ENCODE measurements at regions not wholly inside any gene's neighbourhood (a gene's known extent, or its start where the extent isn't known, plus 50 kb on each side); places are given as distances from the start of the nearest gene placed in this dataset.

- DNase-seq = no peak
- Histone ChIP-seq H3K27me3 (ENCODE audit: low read depth) (peaks cover 4% of the 10 kb centered on the region), H3K27ac (replicated peaks) (no peak overlapping the region), H3K36me3 (no peaks in the 10 kb centered on the region), H3K9me3 (replicated peaks) (no peaks in the 10 kb centered on the region), H3K4me1 (no peaks in the 10 kb centered on the region), H3K4me3 (no peak overlapping the region)
- no peak for TF ChIP-seq CTCF (IDR thresholded peaks at IDR 0.05; ENCODE audit: borderline replicate concordance)
- intact Hi-C loops (cut with micrococcal nuclease) = no loop called here
Measured at GRCh38 chr7:114100810-114101209, 182.0 kb upstream of the PPP1R3A start.

GRCh38 chr7:114099337-114099736 is 180.5 kb upstream of the PPP1R3A start:
- Histone ChIP-seq H3K9me3 (replicated peaks) (no peaks in the 10 kb centered on the region), H3K27me3 (ENCODE audit: low read depth) (peaks cover 12% of the 10 kb centered on the region), H3K27ac (replicated peaks) (no peak overlapping the region), H3K36me3 (no peaks in the 10 kb centered on the region), H3K4me1 (no peaks in the 10 kb centered on the region), H3K4me3 (no peak overlapping the region)
- no peak for TF ChIP-seq CTCF (IDR thresholded peaks at IDR 0.05; ENCODE audit: borderline replicate concordance)
- intact Hi-C loops (cut with micrococcal nuclease) = no loop called here
- DNase-seq = no peak

- peaks cover 26% of the 10 kb centered on the region for H3K27me3 ChIP-seq (ENCODE audit: low read depth)
- H3K27ac ChIP-seq (replicated peaks) = no peak overlapping the region
- no peaks in the 10 kb centered on the region for H3K4me1 ChIP-seq
- H3K36me3 ChIP-seq = no peaks in the 10 kb centered on the region
- intact Hi-C loops (cut with micrococcal nuclease) = no loop called here
- DNase-seq = no peak
- no peak for TF ChIP-seq CTCF (IDR thresholded peaks at IDR 0.05; ENCODE audit: borderline replicate concordance)
- H3K4me3 ChIP-seq = no peak overlapping the region
- H3K9me3 ChIP-seq (replicated peaks) = no peaks in the 10 kb centered on the region
Measured at GRCh38 chr7:114095885-114096284, 177.1 kb upstream of the PPP1R3A start.

- H3K27me3 ChIP-seq (ENCODE audit: low read depth) = peaks cover 85% of the 10 kb centered on the region
- peaks cover 36% of the 10 kb centered on the region for H3K4me1 ChIP-seq
- TF ChIP-seq CTCF (IDR thresholded peaks at IDR 0.05; ENCODE audit: borderline replicate concordance) = no peak
- H3K4me3 ChIP-seq = peak overlapping the region; percentile 74
- no peaks in the 10 kb centered on the region for H3K36me3 ChIP-seq
- intact Hi-C loops (cut with micrococcal nuclease) = no loop called here
- no peak for DNase-seq
- no peaks in the 10 kb centered on the region for H3K9me3 ChIP-seq (replicated peaks)
- H3K27ac ChIP-seq (replicated peaks) = no peak overlapping the region
Measured at GRCh38 chr7:114088470-114088940, 169.7 kb upstream of the PPP1R3A start.

- H3K27me3 ChIP-seq (ENCODE audit: low read depth) = peaks cover 91% of the 10 kb centered on the region
- H3K4me3 ChIP-seq = peak overlapping the region; percentile 74
- intact Hi-C loops (cut with micrococcal nuclease) = no loop called here
- H3K4me1 ChIP-seq = peaks cover 43% of the 10 kb centered on the region
- H3K36me3 ChIP-seq = no peaks in the 10 kb centered on the region
- TF ChIP-seq CTCF (IDR thresholded peaks at IDR 0.05; ENCODE audit: borderline replicate concordance) = no peak
- no peak for DNase-seq
- no peaks in the 10 kb centered on the region for H3K9me3 ChIP-seq (replicated peaks)
- H3K27ac ChIP-seq (replicated peaks) = no peak overlapping the region
Measured at GRCh38 chr7:114087653-114088469, 169.1 kb upstream of the PPP1R3A start.
